ENCODE measurements at regions not wholly inside any gene's neighbourhood (a gene's known extent, or its start where the extent isn't known, plus 50 kb on each side); places are given as distances from the start of the nearest gene placed in this dataset.
A peak's percentile ranks its signal among the peaks of the same experiment; 100 is the strongest.

GRCh38 chr7:20021066-20021465 lies 196.1 kb downstream of the MACC1 start:
- no peak for DNase-seq (ENCODE audit: low spot score)

- DNase-seq (ENCODE audit: low spot score), result no peak
These were observed 197.3 kb downstream of the MACC1 start for GRCh38 chr7:20019757-20020432.

- no peak for DNase-seq (ENCODE audit: low spot score)
These were observed 200.5 kb downstream of the MACC1 start for GRCh38 chr7:20016669-20017068.

GRCh38 chr7:20013536-20013935 lies 203.6 kb downstream of the MACC1 start:
- no peak for DNase-seq (ENCODE audit: low spot score)

- no peak for DNase-seq (ENCODE audit: low spot score)
These were observed 205.1 kb downstream of the MACC1 start for GRCh38 chr7:20012100-20012499.

- DNase-seq (ENCODE audit: low spot score), result no peak
These were observed 206.3 kb downstream of the MACC1 start for GRCh38 chr7:20010877-20011276.

GRCh38 chr7:20007510-20007909 lies 209.7 kb downstream of the MACC1 start:
- no peak for DNase-seq (ENCODE audit: low spot score)

GRCh38 chr7:20005081-20005480 lies 212.1 kb downstream of the MACC1 start:
- no peak for DNase-seq (ENCODE audit: low spot score)

- no peak for DNase-seq (ENCODE audit: low spot score)
These were observed 217.5 kb downstream of the MACC1 start for GRCh38 chr7:19999681-20000080.

- DNase-seq (ENCODE audit: low spot score), result no peak
These were observed 218.5 kb upstream of the TMEM196 start for GRCh38 chr7:19991936-19992335.

GRCh38 chr7:19989906-19990305 lies 216.5 kb upstream of the TMEM196 start:
- no peak for DNase-seq (ENCODE audit: low spot score)

- DNase-seq (ENCODE audit: low spot score), result no peak
These were observed 215.4 kb upstream of the TMEM196 start for GRCh38 chr7:19988860-19989259.

GRCh38 chr7:19984231-19984632 lies 210.8 kb upstream of the TMEM196 start:
- DNase-seq (ENCODE audit: low spot score), result no peak

- DNase-seq (ENCODE audit: low spot score), result peak; percentile 46
These were observed 209.7 kb upstream of the TMEM196 start for GRCh38 chr7:19982841-19983835.

- no peak for DNase-seq (ENCODE audit: low spot score)
These were observed 200.2 kb upstream of the TMEM196 start for GRCh38 chr7:19973581-19973980.

GRCh38 chr7:19972876-19973275 lies 199.5 kb upstream of the TMEM196 start:
- DNase-seq (ENCODE audit: low spot score), result no peak

- no peak for DNase-seq (ENCODE audit: low spot score)
These were observed 198.5 kb upstream of the TMEM196 start for GRCh38 chr7:19971956-19972355.

GRCh38 chr7:19970514-19970913 lies 197.1 kb upstream of the TMEM196 start:
- no peak for DNase-seq (ENCODE audit: low spot score)

GRCh38 chr7:19969859-19970493 lies 196.6 kb upstream of the TMEM196 start:
- DNase-seq (ENCODE audit: low spot score), result no peak

GRCh38 chr7:19964246-19964645 lies 190.8 kb upstream of the TMEM196 start:
- no peak for DNase-seq (ENCODE audit: low spot score)

- no peak for DNase-seq (ENCODE audit: low spot score)
These were observed 190.3 kb upstream of the TMEM196 start for GRCh38 chr7:19963695-19964094.

GRCh38 chr7:19958309-19958896 lies 185.0 kb upstream of the TMEM196 start:
- peak; percentile 42 for DNase-seq (ENCODE audit: low spot score)

Data from RKO (cell line).